HG03439 (cell line): ENCODE measurements at regions not wholly inside any gene's neighbourhood (a gene's known extent, or its start where the extent isn't known, plus 50 kb on each side); places are given as distances from the start of the nearest gene placed in this dataset.

Experiments
- ATAC-seq: cut with Tn5 transposase; IDR thresholded peaks from one replicate; pipeline ENCODE4 v1.9.1; 2021; ENCODE audit warnings: mild to moderate bottlenecking, moderate library complexity; ENCODE audit not compliant: unreplicated experiment

DNA sequence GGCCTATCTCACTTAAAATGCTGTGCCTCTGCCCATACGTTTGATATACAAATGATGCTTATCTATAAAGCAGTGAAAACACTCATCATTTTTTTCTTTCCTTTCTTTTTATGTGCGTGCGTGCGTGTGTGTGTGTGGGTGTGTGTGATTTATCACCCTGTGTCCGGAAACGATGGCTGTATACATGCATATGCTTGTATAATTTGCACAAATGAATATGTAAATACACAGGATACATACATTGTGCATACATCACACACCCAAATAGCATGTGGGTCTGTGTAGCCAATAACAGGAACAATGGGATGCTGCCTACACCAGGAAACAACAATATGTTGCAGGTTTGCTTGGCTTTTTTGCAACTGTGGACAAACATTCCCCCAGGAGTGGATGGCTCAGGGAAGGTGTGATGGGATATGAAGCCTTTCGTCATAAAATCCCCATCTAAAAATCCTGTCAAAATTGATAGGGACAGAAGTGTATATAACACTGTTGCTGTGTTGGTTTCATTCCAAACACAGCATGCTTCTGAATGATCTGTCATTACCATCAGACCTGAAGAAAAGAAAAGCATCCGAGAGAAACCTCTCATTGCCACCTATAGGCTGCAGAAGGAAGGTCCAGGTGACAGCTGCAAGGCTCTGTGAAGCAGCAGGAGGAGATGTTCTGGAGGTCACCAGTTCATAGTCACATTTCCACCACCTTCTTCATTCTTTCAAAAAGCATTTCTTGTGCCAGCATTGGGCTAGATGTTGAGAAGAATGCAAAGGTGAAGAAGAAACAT is 503.9 kb upstream of the NR2F2 start:
- no peak for ATAC-seq

GRCh38 chr15:95829062-95829461 is 501.4 kb upstream of the NR2F2 start:
- no peak for ATAC-seq

DNA sequence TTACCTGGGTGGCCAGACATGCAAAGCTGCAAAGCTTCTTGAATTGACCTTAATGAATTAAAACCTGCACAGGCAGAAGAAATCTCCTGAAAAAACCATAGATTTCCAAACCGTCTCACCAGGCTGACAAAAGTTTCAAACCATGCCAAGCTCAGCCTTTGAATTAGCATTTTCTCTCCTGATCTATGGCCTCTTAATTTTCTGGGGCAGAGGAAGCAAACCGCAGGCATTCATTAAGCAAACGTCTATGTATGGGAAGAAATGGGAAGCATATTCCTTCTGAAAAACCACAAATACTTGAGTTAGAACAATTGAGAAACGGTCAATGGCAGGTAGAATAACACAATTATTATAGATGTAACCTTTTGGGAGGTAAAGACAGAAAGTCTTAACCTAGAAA is 500.2 kb upstream of the NR2F2 start:
- ATAC-seq: no peak

GRCh38 chr15:95832668-95833067 is 497.8 kb upstream of the NR2F2 start:
- ATAC-seq: no peak

GRCh38 chr15:95834028-95834804 is 496.3 kb upstream of the NR2F2 start:
- ATAC-seq: no peak

- ATAC-seq: no peak
Observed at GRCh38 chr15:95836536-95836935, 494.0 kb upstream of the NR2F2 start.

DNA sequence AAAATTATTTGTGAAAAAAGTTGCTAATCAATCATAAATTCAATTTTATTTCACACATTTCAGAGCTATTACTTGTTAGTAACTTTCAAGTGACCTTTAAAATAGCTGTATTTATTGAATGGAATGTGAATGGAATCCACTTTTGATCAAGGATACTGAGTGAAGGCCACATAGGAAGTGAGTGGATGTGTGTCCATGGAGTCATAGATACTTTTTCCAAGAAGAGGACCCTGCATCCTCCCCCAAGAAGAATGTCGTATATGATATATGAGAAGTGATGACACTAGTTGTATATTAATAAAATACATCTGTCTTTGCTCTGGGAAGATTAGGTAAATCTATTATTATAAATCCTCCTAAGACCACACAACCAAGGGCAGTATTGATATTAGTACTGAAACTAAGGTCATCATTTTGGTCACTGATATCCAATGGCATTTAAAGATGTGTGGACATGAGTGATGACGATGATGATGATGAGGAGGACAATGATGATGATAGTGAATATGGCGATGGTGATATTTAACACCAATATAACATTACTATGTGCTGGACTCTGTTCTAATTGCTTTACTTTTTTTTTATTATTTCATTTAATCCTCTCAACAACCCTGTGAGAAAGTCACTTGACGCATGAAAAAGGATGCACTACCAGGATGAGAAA is 493.0 kb upstream of the NR2F2 start:
- ATAC-seq: no peak

DNA sequence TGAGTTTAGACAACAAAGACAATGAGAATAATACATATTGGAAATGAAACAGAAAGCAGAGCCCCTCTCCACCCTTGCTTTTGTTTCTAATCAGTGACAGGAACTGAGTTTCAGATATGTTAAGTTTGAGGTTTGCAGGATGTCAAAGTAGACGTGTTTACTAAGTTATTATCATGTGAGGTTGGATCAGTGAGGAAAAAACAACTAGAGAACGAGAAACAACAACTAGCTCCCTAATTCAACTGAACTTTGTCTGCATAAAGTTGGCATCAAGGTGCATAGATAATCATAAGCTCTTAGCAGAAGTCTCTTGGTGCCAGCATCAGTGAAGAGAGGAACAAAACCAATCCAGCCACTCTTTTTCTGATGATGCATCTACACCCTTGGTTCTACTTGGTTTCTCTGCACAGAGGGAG is 491.1 kb upstream of the NR2F2 start:
- ATAC-seq: no peak

GRCh38 chr15:95840004-95840403 is 490.5 kb upstream of the NR2F2 start:
- no peak for ATAC-seq

- ATAC-seq: no peak
Observed at GRCh38 chr15:95840855-95841254, 489.6 kb upstream of the NR2F2 start.

GRCh38 chr15:95842576-95842975 is 487.9 kb upstream of the NR2F2 start:
- ATAC-seq: no peak

GRCh38 chr15:95843241-95843910 is 487.1 kb upstream of the NR2F2 start:
- no peak for ATAC-seq

- no peak for ATAC-seq
Observed at GRCh38 chr15:95845862-95846515, 484.5 kb upstream of the NR2F2 start.

GRCh38 chr15:95848126-95848525 is 482.4 kb upstream of the NR2F2 start:
- ATAC-seq: no peak

- ATAC-seq: no peak
Observed at GRCh38 chr15:95850837-95851236, 479.7 kb upstream of the NR2F2 start.

DNA sequence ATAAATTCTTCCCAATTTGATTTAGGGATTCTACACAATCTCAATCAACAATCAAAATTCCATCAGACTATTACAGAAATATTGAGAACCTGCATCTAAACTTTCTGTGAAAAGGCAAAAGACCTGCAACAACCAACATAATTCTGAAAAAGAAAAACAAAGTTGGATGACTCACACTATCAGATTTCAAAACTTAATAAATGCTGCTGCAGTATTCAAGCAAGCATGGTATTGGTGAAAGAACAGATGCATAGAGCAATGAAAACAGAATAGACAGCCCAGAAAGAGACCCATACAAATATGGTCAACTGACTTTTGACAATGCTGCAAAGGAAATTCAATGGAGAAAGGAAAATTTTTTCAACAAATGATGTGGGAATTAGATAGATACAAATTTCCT is 477.1 kb upstream of the NR2F2 start:
- no peak for ATAC-seq

GRCh38 chr15:95857124-95857757 is 473.3 kb upstream of the NR2F2 start:
- ATAC-seq: no peak

DNA sequence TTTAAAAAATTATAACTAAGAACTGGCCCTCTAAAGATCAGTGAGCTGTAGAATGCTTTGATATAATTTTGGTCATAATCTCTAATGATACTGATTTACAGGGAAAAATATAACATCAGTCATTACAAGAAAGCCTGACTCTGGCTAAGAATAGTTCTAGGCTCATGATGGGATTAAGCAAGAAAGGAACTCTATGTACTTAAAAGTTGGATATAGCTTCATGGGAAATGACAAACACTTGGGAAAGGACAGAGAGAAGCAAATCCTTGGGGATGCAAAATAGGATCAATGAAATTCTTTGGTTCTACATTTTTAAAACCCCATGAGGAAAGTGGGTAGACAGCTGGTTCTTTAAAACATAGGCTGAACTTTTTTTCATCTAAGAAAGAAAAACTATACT is 472.7 kb upstream of the NR2F2 start:
- ATAC-seq: no peak

- ATAC-seq: no peak
Observed at GRCh38 chr15:95860406-95860805, 470.1 kb upstream of the NR2F2 start.

- no peak for ATAC-seq
Observed at GRCh38 chr15:95864467-95864886, 466.0 kb upstream of the NR2F2 start.
